ENCODE measurements at regions not wholly inside any gene's neighbourhood (a gene's known extent, or its start where the extent isn't known, plus 50 kb on each side); places are given as distances from the start of the nearest gene placed in this dataset.
"Not testable (repeated sequence)": the region's sequence is repeated elsewhere in the genome, so short reads cannot be mapped to it uniquely, and the experiment has no call there.

GRCh38 chr18:34942276-34942675 lies 98.9 kb upstream of the MAPRE2 start:
- no peak for DNase-seq

- DNase-seq: no peak
Observed at GRCh38 chr18:34942975-34943374, 98.2 kb upstream of the MAPRE2 start.

- no peak for DNase-seq
Observed at GRCh38 chr18:34943587-34943986, 97.6 kb upstream of the MAPRE2 start.

- DNase-seq: no peak
Observed at GRCh38 chr18:34947711-34948125, 93.5 kb upstream of the MAPRE2 start.

GRCh38 chr18:34951625-34952379 lies 89.4 kb upstream of the MAPRE2 start:
- no peak for DNase-seq

- DNase-seq: no peak
Observed at GRCh38 chr18:34953212-34953611, 88.0 kb upstream of the MAPRE2 start.

GRCh38 chr18:34955494-34955893 lies 85.7 kb upstream of the MAPRE2 start:
- DNase-seq: not testable (repeated sequence)

GRCh38 chr18:34956663-34957062 lies 84.5 kb upstream of the MAPRE2 start:
- DNase-seq: no peak

- no peak for DNase-seq
Observed at GRCh38 chr18:34957119-34957863, 83.9 kb upstream of the MAPRE2 start.

- DNase-seq: no peak
Observed at GRCh38 chr18:34957864-34958259, 83.4 kb upstream of the MAPRE2 start.

- no peak for DNase-seq
Observed at GRCh38 chr18:34959211-34959829, 81.9 kb upstream of the MAPRE2 start.

- DNase-seq: no peak
Observed at GRCh38 chr18:34959989-34960388, 81.2 kb upstream of the MAPRE2 start.

- DNase-seq: no peak
Observed at GRCh38 chr18:34965108-34965507, 76.1 kb upstream of the MAPRE2 start.

GRCh38 chr18:34965566-34965965 lies 75.6 kb upstream of the MAPRE2 start:
- DNase-seq: no peak

GRCh38 chr18:34970106-34970505 lies 71.1 kb upstream of the MAPRE2 start:
- no peak for DNase-seq

- no peak for DNase-seq
Observed at GRCh38 chr18:34971313-34971712, 69.9 kb upstream of the MAPRE2 start.

GRCh38 chr18:34972765-34973414 lies 68.3 kb upstream of the MAPRE2 start:
- no peak for DNase-seq

- DNase-seq: no peak
Observed at GRCh38 chr18:34976123-34976522, 65.1 kb upstream of the MAPRE2 start.

GRCh38 chr18:34976534-34976898 lies 64.7 kb upstream of the MAPRE2 start:
- DNase-seq: no peak

- DNase-seq: peak; percentile 74
Observed at GRCh38 chr18:34976899-34977837, 64.0 kb upstream of the MAPRE2 start.

- peak; percentile 40 for DNase-seq
Observed at GRCh38 chr18:34977838-34978532, 63.2 kb upstream of the MAPRE2 start.

- DNase-seq: no peak
Observed at GRCh38 chr18:34978533-34978893, 62.7 kb upstream of the MAPRE2 start.
